WERI-Rb-1 (cell line): ENCODE measurements at regions not wholly inside any gene's neighbourhood (a gene's known extent, or its start where the extent isn't known, plus 50 kb on each side); places are given as distances from the start of the nearest gene placed in this dataset.

Source experiments
- DNase-seq: peaks from one replicate; pipeline ENCODE4 v3.0.0-alpha.2; 2020
- H3K27ac ChIP-seq: fragments of 250-450 bp; sonication (Bioruptor Pico); 2 replicates; pipeline ENCODE4 v1.5.1; 2020; ENCODE audit warnings: mild to moderate bottlenecking, moderate library complexity
- H3K27me3 ChIP-seq: fragments of 250-450 bp; sonication (Bioruptor Pico); 2 replicates; pipeline ENCODE4 v1.5.1; 2021; ENCODE audit warnings: mild to moderate bottlenecking, low read depth, moderate library complexity; ENCODE audit not compliant: insufficient read depth, severe bottlenecking
- H3K36me3 ChIP-seq: fragments of 250-450 bp; sonication (Bioruptor Pico); 2 replicates; pipeline ENCODE4 v1.5.1; 2020; ENCODE audit warnings: mild to moderate bottlenecking, moderate library complexity
- H3K4me3 ChIP-seq: 2 replicates; pipeline ENCODE4 v1.5.1; 2011; ENCODE audit warnings: low read depth, mild to moderate bottlenecking, control low read depth, low read length
- H3K9me3 ChIP-seq: fragments of 250-450 bp; sonication (Bioruptor Pico); 2 replicates; pipeline ENCODE4 v1.5.1; 2021; ENCODE audit warnings: mild to moderate bottlenecking, moderate library complexity; ENCODE audit not compliant: severe bottlenecking
- CTCF ChIP-seq: IDR thresholded peaks from 2 replicates; pipeline ENCODE4 v1.5.1; 2011; ENCODE audit warnings: low read depth, mild to moderate bottlenecking, control low read depth, inconsistent platforms, low read length

GRCh38 chr10:107342711-107343110, 178.2 kb upstream of the SORCS1 start:
- Histone ChIP-seq H3K36me3 (no peaks in the 10 kb centered on the region), H3K4me3 (no peak overlapping the region), H3K27me3 (no peaks in the 10 kb centered on the region), H3K27ac (no peak overlapping the region), H3K9me3 (no peaks in the 10 kb centered on the region)
- no peak for DNase-seq
- no peak for TF ChIP-seq CTCF

GRCh38 chr10:107341281-107341680, 176.8 kb upstream of the SORCS1 start:
- Histone ChIP-seq H3K9me3 (no peaks in the 10 kb centered on the region), H3K27me3 (no peaks in the 10 kb centered on the region), H3K36me3 (no peaks in the 10 kb centered on the region), H3K4me3 (no peak overlapping the region), H3K27ac (no peak overlapping the region)
- no peak for TF ChIP-seq CTCF
- no peak for DNase-seq

- Histone ChIP-seq H3K4me3 (no peak overlapping the region), H3K9me3 (no peaks in the 10 kb centered on the region), H3K27me3 (no peaks in the 10 kb centered on the region), H3K36me3 (no peaks in the 10 kb centered on the region), H3K27ac (no peak overlapping the region)
- no peak for TF ChIP-seq CTCF
- DNase-seq, result no peak
These were observed 175.8 kb upstream of the SORCS1 start for GRCh38 chr10:107340326-107340725.

GRCh38 chr10:107336061-107336460, 171.6 kb upstream of the SORCS1 start:
- no peak for DNase-seq
- no peaks in the 10 kb centered on the region for H3K36me3 ChIP-seq
- no peaks in the 10 kb centered on the region for H3K9me3 ChIP-seq
- no peak for TF ChIP-seq CTCF
- no peaks in the 10 kb centered on the region for H3K27me3 ChIP-seq
- no peak overlapping the region for H3K4me3 ChIP-seq
- H3K27ac ChIP-seq, result no peak overlapping the region

GRCh38 chr10:107317592-107317991, 153.1 kb upstream of the SORCS1 start:
- DNase-seq, result no peak
- TF ChIP-seq CTCF, result no peak
- Histone ChIP-seq H3K27me3 (no peaks in the 10 kb centered on the region), H3K36me3 (no peaks in the 10 kb centered on the region), H3K4me3 (no peak overlapping the region), H3K27ac (no peak overlapping the region), H3K9me3 (no peaks in the 10 kb centered on the region)

GRCh38 chr10:107303203-107303602, 138.7 kb upstream of the SORCS1 start:
- no peaks in the 10 kb centered on the region for H3K9me3 ChIP-seq
- no peak for DNase-seq
- no peak for TF ChIP-seq CTCF
- no peaks in the 10 kb centered on the region for H3K36me3 ChIP-seq
- H3K27ac ChIP-seq, result no peak overlapping the region
- no peaks in the 10 kb centered on the region for H3K27me3 ChIP-seq
- H3K4me3 ChIP-seq, result no peak overlapping the region
